GM19025 (cell line): ENCODE measurements at regions not wholly inside any gene's neighbourhood (a gene's known extent, or its start where the extent isn't known, plus 50 kb on each side); places are given as distances from the start of the nearest gene placed in this dataset.
A peak's percentile ranks its signal among the peaks of the same experiment; 100 is the strongest.
"Not testable (repeated sequence)": the region's sequence is repeated elsewhere in the genome, so short reads cannot be mapped to it uniquely, and the experiment has no call there.

Experiments used
- ATAC-seq: cut with Tn5 transposase; IDR thresholded peaks from one replicate; pipeline ENCODE4 v1.9.1; 2021; ENCODE audit warnings: mild to moderate bottlenecking, low read depth, moderate library complexity; ENCODE audit not compliant: unreplicated experiment

DNA sequence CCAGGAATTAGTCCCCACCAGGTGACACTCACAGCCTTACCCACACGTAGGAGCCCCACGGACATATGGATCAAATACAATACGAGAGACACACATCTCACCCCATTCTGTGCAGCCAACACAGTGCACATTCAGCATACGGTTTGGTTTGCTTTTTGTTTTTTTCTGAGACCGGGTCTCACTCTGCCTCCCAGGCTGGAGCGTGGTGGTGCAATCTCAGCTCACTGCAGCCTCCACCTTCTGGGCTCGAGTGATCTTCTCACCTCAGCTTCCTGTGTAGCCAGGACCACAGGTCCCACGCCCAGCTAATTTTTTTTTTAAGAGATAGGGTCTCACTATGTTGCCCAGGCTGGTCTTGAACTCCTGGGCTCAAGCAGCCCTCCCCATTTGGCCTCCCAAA lies 102.8 kb downstream of the POTEB start:
- not testable (repeated sequence) for ATAC-seq

DNA sequence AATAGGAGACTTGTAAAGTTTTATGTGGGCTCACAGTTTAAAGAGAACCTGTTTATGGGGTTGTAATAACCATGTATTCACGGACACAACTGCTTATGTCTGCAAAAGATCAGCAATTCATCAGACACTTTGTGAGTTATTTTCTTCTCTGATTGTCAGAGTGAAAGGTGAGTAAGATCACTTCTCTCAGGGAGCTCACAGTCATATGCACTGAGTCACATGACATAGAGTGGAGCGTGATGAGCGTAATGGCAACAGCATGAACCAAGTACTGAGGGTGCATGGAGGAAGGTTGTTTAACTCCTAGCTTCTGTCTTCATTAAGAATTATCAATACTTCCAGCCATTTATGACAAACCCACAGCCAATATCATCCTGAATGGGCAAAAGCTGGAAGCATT lies 111.0 kb downstream of the POTEB start:
- not testable (repeated sequence) for ATAC-seq

DNA sequence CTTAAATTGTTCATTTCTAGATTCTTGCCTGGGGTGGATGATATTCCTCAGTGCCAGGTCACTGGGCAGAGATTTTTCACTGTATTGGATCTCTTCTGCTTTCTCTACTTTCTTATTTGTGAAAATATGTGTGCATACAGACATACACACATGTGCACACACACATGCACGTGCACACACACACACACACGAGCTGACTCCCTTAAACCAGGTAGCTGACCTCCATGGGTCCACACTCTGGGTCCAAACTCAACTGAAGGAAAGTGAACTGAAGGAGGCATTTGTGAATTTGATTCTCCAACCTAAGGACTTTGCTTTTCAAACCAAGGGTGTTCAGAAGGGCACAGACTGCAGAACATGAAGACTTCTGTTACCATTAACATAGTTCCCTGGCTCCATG lies 113.8 kb downstream of the POTEB start:
- ATAC-seq = not testable (repeated sequence)

DNA sequence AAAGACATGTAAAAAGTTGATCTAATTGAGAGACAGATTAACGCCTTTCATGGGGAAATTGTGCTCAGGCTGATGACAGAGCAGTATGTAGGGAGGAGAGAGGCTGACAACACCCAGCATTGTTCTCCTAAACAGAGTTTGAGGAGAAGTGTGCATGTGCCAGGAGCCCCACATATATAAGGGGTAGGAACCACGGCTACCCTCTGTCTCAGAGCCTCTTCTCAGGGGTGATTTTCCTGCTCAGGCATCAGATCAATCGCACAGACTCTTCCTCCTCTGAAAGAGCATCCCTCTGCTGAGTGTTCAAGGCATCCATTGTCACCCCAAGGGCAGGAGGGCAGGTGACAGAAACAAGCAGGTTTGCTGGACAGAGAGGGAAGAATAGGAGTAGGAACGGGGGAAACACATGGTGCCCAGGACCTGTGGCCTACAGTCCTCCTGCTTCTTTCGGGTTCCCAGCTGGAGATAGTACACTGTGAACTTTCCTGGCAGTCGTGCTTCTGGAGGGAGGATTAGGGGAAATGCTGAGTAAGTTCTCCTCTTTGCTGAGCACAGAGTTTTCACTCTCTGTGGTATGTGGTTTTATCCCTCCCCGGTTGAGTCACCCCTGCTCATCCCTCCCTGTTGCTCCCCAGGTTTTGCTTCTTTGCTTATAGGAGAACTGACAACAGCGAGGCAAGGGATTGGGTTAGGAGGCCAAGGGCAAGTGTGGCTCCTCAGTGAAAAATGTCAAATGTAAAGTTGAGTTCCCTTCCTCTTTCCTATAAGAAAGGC lies 117.1 kb downstream of the POTEB start:
- ATAC-seq = not testable (repeated sequence)

DNA sequence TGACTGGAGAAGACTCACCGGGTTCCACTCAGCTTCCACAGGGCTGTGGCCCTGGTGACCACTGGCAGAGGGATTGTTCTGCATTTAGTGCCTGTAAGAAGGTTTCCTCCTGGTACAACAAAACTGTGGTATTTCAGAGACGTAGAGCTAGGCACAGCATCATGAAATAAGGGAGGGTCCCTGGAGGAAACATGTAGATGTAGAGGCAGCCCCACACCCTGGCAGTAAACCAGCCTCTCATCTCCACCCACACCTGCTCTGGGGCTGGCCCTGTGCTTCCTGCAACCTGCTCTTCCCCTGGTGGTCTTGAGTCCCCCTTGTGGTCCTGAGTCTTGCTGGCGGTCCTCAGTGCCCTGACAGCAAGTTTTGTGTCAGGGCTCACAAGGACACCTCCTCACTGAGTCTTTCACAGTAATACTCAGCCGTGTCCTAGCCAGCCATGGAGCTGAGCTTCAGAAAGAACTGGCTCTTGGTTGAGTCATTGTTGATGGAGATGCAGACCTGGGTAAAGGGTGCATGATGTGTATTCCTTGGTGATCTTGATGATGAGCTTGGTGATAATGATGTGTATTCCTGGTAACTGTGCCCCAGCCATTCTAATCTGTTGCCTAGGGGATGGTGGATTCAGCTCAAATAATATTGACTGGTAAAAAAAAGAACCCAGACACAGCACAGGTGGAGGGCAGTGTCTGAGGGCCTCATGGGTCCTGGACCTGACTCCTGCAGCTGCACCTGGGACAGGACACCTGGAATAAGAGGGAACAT lies 118.0 kb downstream of the POTEB start:
- not testable (repeated sequence) for ATAC-seq

DNA sequence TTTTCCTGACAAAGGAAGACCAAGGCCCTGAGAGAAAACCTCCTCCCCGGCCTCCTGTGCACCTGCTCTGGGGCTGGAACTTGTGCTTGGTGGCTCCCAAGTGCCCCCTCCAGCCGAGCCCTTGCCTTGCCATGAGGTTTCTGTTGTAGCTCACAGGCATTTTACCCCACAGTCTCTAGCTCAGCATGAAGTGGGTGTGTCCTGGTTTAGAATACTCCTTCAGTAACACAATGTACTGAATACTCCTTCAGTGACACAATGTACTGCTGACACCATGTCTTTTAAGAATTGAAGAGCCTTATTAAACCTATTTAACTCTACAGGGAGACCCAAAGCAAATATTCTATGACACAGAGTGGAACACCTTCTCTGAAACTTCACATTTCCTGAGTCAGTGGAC lies 123.7 kb downstream of the POTEB start:
- not testable (repeated sequence) for ATAC-seq

DNA sequence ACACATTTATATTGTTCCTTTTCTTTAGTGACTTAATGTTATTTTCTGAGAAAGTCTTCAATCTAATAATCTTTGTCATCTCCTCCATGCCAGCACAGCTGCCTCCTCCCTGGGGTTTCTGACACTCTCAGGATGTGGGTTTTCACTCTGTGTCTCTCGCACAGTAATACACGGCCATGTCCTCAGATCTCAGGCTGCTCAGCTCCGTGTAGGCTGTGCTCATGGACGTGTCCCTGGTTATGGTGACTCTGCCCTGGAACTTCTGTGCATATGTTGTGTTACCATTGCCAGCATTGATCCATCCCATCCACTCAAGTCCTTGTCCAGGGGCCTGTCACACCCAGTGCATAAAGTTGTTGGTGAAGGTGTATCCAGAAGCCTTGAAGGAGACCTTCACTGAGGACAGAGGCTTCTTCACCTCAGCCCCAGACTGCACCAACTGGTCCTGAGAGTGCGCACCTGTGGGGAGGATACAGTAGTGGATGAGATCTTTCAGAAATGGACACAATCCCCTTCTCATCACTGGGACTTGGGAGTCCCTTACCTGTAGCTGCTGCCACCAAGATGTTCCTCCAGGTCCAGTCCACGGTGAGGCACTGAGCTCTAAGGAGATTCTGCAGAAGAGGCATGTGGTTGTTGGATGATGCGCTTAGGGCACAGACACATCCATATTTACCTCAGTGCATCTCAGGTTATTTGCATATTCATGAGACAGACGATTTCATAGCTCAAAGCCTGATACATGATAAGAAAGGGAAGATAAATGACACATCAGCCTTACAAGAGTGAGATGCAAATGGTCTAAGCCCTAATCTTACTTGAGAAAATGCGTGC lies 125.2 kb downstream of the POTEB start:
- not testable (repeated sequence) for ATAC-seq

DNA sequence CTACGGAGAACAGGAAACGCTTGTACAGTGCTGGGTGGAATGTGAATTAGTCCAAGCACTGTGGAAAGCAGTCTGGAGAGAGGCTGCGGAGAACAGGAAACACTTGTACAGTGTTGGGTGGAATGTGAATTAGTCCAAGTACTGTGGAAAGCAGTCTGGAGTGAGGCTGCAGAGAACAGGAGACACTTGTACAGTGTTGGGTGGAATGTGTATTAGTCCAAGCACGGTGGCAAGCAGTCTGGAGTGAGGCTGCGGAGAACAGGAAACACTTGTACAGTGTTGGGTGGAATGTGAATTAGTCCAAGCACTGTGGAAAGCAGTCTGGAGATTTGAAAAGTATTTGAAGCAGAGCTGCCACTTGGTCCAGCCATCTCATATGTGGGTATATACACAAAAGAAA lies 128.4 kb downstream of the POTEB start:
- ATAC-seq = not testable (repeated sequence)

DNA sequence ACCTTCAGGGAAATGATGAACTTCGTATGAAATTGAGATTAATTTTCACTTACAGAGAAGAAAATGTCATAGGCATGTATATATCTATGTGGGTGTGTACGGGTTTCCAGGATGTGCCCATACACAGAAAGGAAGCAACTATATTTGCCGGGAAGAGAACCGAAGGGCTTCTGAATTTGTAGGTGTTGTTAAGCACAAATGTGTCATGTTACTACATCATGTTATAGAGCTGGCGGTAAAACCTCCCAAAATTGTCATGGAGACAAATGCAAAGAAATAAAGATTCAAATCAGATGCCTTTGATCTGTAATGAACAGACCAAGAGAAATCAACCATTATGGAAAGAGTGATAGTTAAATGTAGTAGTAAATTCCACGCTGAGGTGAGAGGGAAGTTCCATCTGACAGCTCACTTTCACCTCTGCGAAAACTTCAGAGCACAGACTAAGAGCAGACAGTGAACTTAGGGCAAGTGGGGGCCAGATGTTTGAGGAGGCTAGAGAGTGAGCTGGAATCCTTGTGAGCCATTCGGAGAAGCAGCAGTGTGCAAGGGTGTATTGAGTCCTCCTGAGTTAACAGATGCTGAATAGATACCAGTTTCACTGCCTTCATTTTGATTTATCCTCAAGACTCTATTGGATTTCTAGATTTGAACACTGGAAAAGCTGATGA lies 133.2 kb downstream of the POTEB start:
- ATAC-seq = not testable (repeated sequence)

DNA sequence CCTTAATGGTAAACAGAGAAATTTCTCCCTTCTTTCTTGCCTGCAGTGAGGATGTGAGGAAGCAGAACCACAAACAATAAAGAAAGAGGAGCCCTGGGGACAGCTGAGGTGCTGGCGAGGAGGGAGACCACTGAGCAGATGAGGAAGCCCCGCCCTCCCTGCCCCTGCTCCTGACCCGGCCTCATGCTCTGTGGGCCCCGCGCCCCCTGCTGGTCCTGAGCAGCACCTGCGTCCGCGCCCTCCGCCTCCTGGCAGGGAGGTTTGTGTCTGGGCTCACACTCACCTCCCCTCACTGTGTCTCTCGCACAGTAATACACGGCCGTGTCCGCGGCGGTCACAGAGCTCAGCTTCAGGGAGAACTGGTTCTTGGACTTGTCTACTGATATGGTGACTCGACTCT lies 135.5 kb downstream of the POTEB start:
- peak; percentile 76 for ATAC-seq

DNA sequence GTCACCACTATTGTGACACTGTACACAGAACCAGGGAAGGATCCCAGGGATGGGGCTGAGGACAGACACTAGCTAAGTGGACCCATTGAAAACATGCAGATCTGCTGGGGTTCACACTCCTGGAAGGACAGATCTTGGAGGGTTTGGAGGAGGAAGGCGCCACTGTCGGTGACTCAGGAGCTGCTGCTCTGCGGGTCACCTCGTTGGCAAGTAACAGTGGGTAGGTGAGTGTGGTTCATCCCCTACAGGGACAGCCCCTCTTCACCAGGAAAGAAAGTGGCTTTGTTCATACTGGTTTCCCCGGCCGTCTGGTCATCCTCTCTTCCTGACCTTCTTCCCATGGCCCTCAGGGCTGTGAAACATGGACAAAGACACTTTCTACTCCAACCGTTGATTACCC lies 139.5 kb downstream of the POTEB start:
- ATAC-seq = not testable (repeated sequence)

DNA sequence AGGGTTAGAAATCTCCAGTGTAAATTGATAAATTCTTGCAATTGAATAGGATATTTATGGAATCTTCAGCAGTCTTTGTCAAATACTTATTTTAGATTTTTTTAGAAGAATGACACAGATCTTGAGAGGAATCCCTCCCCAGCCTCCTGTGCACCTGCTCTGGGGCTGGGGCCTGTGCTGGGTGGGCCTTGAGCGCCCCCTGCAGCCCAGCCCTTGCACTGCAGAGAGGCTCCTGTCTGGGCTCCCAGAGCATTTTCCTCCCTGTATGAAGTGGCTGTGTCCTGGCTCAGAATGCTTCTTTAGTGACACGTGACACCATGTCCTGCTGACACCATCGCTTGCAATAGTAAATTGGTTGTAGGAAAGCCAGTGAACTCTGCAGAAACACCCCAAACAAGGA lies 141.1 kb downstream of the POTEB start:
- not testable (repeated sequence) for ATAC-seq

DNA sequence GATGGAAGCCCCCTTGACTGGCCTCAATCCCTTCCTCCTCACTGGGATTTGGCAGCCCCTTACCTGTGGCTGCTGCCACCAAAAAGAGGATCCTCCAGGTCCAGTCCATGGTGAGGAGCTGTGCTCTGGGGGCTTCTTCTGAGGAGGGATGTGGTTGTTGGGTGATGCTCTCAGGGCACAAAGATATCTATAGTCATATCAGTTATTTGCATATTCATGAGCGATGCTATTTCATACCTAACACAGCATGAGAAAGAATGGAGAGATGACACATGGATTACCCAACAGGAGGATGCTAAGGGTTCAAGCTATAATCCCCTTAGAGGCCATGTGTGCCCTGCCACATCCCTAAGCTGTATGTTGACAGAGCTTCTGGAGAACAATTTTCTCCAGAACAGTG lies 141.7 kb downstream of the POTEB start:
- ATAC-seq = not testable (repeated sequence)

DNA sequence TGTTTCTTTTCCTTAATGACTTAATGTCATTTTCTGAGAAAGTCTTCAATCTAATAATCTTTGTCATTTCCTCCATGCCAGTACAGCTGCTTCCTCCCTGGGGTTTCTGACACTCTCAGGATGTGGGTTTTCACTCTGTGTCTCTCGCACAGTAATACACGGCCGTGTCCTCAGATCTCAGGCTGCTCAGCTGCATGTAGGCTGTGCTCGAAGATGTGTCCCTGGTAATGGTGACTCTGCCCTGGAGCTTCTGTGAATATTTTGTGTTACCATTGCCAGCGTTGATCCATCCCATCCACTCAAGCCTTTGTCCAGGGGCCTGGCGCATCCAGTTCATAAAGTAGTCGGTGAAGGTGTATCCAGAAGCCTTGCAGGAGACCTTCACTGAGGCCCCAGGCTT lies 142.2 kb downstream of the POTEB start:
- ATAC-seq = not testable (repeated sequence)

DNA sequence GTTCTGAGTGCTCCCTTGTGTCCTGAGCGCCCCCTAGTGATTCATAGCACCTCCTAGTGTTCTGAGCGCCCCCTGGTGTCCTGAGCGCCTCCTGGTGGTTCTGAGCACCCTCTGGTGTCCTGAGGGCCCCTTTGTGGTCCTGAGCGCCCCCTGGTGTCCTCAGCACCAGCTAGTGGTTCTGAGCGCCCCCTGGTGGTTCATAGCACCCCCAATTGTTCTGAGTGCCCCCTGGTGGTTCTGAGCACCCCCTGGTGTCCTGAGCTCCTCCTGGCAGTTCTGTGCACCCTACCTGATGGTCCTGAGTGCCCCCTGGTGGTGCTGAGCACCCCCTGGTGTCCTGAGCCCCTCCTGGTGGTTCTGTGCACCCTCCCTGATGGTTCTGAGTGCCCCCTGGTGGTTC lies 146.0 kb downstream of the POTEB start:
- ATAC-seq = peak; percentile 43

DNA sequence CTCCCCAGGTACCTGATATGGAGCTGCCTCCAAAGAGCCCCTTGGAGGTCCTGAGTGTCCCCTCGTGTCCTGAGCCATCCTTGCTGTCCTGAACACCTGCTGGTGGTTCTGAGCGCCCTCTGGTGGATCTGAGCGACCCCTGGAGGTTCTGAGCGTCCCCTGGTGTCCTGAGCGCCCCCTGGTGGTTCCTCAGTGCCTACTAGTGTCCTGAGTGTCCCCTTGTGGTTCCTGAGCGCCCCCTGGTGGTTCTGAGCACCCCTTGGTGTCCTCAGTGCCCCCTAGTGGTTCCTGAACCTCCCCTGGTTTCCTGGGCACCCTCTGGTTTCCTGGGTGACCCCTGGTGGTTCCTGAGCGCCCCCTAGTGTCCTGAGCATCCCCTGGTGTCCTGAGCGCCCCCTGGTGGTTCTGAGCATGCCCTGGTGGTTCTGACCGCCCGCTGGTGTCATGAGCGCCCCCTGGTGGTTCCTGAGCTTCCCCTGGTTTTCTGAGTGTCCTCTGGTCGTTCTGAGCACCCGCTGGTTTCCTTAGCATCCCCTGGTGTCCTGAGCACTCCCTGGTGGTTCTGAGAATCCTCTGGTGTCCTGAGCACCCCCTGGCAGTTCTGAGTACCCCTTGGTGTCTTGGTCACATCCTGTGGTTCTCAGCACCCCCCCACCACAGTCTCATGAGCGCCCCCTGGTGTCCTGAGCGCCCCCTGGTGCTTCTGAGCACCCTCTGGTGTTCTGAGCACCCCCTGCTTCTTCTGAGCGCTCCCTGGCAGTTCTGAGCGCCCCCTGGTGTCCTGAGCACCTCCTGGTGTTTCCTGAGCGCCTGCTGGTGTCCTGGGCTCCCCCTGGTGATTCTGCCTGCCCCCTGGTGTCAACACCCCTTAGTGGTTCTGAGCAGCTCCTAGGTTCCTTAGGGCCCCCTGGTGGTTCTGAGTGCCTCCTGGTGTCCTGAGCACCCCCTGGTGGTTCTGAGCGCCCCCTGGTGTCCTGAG lies 146.8 kb downstream of the POTEB start:
- ATAC-seq = peak; percentile 62

DNA sequence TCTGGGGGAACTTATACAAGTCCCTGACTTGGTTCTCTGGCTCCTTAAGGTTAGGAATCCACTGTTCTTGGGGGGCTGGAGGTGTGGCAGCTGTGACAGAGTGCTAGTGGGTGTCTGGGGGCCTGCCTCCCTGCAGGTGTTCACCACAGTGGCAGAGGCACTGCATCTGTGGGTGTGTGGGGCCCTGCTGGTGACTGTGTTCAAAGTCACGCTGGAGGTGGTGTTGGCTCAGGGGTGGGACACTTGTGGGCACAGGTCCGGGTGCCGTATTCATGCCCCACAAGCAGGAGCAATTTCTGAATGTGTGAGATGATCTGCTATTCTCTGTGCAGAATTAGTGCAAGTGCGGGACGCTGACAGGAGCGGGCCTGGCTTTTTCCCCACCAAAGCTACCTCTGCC lies 152.5 kb downstream of the POTEB start:
- ATAC-seq = not testable (repeated sequence)

DNA sequence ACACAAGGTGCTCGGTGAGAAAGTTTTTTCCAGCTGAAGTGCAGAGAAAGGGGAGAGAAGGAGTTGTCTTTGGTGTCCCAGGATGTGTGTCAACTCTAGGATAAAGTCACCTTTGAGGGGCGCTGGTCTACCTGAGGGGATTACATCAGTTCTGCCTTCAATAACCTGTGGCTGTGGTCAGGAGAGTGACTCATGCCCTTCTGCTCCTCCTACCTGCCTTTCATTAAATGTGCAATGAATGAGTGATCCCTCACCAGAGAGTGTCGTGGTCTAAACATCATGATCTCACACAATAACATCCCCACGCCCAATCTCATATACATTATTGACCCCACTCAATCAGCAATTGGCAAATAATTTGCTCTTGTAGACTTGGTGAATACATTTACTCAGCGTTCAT lies 156.4 kb downstream of the POTEB start:
- not testable (repeated sequence) for ATAC-seq

DNA sequence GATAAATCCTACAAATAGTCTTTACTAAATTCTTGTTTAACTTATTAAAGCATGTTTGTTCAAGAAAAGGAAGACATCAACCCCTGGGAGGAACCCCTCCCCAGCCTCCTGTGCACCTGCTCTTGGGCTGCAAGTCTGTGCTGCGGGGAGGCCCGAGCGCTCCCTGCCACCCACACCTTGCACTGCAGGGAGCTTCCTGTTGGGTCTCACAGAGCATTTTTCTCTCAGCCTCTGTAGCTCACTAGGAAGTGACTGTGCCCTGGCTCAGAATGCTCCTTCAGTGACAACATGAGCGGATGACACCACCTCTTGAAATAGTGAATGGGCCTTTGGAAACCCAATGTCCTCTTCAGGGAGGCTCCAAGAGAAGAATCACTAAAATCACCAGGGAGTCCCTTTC lies 158.8 kb downstream of the POTEB start:
- peak; percentile 67 for ATAC-seq
